ENCODE measurements at regions not wholly inside any gene's neighbourhood (a gene's known extent, or its start where the extent isn't known, plus 50 kb on each side); places are given as distances from the start of the nearest gene placed in this dataset.

DNA sequence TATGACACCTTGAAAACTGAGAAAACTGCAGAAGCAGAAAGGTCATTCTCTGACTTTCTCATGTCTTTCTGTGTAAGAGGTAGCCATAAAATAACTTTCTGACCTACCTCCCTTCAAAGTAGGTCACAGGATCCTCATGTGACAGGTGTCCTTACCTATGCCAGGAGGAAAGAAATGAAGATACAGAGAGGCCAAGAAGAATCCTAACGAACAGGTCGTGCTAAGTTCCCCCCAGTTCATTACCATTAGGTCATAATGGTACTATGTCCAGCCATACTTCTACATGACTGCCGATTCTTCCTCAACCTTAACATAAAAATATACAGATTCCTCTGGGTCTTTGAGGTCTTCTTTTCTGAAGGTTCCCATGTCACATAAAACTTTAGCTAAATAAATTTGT, 118.6 kb downstream of the FOXB1 start:
- DNase-seq (no peak), ATAC-seq (ENCODE audit: insufficient read depth, low FRiP score) (no peak)
- TF ChIP-seq CTCF (IDR thresholded peaks at IDR 0.05; ENCODE audit: control extremely low read depth, extremely low read depth) = no peak
- 98 to 99% methylated on average over 3 of the region's 3 CpGs for WGBS, 2 donors
- Histone ChIP-seq H3K4me1 (ENCODE audit: control insufficient read depth in 5 of 5, insufficient read depth in 5 of 5, low read length in 5 of 5) (peaks cover 0 to 4% (median 0%) of the 10 kb centered on the region in 5 donors), H3K27me3 (ENCODE audit: control insufficient read depth in 3 of 3, insufficient read depth in 3 of 3, low read length in 2 of 3) (peaks cover 0 to 23% (median 17%) of the 10 kb centered on the region in 3 donors), H3K36me3 (ENCODE audit: control insufficient read depth in 4 of 4, insufficient read depth in 4 of 4, low read length in 4 of 4) (no peaks in the 10 kb centered on the region), H3K4me3 (no peak overlapping the region), H3K9me3 (ENCODE audit: control insufficient read depth in 4 of 4, insufficient read depth in 3 of 4, low read length in 3 of 4) (no peaks in the 10 kb centered on the region), H3K9ac (ENCODE audit: insufficient read depth in 1 of 2, low read length in 2 of 2) (no peak overlapping the region), H3K27ac (ENCODE audit: low read depth in 1 of 2, low read length in 1 of 2) (no peak overlapping the region)

GRCh38 chr15:60124460-60125070, 120.5 kb downstream of the FOXB1 start:
- no peak for ATAC-seq (ENCODE audit: insufficient read depth, low FRiP score)
- 69 to 70% methylated on average over 6 of the region's 6 CpGs for WGBS, 2 donors
- Histone ChIP-seq H3K27me3 (ENCODE audit: control insufficient read depth in 3 of 3, insufficient read depth in 3 of 3, low read length in 2 of 3) (peaks cover 0 to 12% (median 0%) of the 10 kb centered on the region in 3 donors), H3K9me3 (ENCODE audit: control insufficient read depth in 4 of 4, insufficient read depth in 3 of 4, low read length in 3 of 4) (no peaks in the 10 kb centered on the region), H3K9ac (ENCODE audit: insufficient read depth in 1 of 2, low read length in 2 of 2) (no peak overlapping the region), H3K4me3 (no peak overlapping the region), H3K4me1 (ENCODE audit: control insufficient read depth in 5 of 5, insufficient read depth in 5 of 5, low read length in 5 of 5) (peaks cover 0 to 10% (median 0%) of the 10 kb centered on the region in 5 donors), H3K36me3 (ENCODE audit: control insufficient read depth in 4 of 4, insufficient read depth in 4 of 4, low read length in 4 of 4) (no peaks in the 10 kb centered on the region), H3K27ac (ENCODE audit: low read depth in 1 of 2, low read length in 1 of 2) (no peak overlapping the region)
- no peak for DNase-seq
- no peak for TF ChIP-seq CTCF (IDR thresholded peaks at IDR 0.05; ENCODE audit: control extremely low read depth, extremely low read depth)

DNA sequence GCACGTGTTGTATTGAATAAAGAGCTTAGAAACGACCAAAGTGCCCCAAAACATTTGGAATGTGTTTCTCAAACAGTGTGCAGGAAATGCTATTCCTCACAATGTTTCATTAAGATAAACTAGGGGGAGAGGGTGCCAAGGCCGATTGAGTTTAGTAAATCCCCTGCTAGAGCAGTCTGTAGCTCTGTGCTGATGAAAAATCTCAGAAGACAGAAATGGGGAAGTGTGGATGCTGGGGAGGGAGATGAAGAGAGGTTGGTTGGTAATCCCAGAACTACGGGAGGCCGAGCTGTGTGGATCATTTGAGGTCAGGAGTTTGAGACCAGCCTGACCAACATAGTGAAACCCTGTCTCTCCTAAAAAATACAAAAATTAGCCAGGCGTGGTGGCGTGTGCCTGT, 121.2 kb downstream of the FOXB1 start:
- no peak overlapping the region for H3K9ac ChIP-seq (ENCODE audit: insufficient read depth in 1 of 2, low read length in 2 of 2)
- H3K4me3 ChIP-seq = no peak overlapping the region
- no peak overlapping the region for H3K27ac ChIP-seq (ENCODE audit: low read depth in 1 of 2, low read length in 1 of 2)
- WGBS, 2 donors = 70 to 80% methylated on average over 7 of the region's 7 CpGs
- ATAC-seq (ENCODE audit: insufficient read depth, low FRiP score) (no peak), DNase-seq (no peak)
- H3K27me3 ChIP-seq (ENCODE audit: control insufficient read depth in 3 of 3, insufficient read depth in 3 of 3, low read length in 2 of 3) = peaks cover 0 to 5% (median 0%) of the 10 kb centered on the region in 3 donors
- no peak for TF ChIP-seq CTCF (IDR thresholded peaks at IDR 0.05; ENCODE audit: control extremely low read depth, extremely low read depth)
- H3K9me3 ChIP-seq (ENCODE audit: control insufficient read depth in 4 of 4, insufficient read depth in 3 of 4, low read length in 3 of 4) = no peaks in the 10 kb centered on the region
- H3K36me3 ChIP-seq (ENCODE audit: control insufficient read depth in 4 of 4, insufficient read depth in 4 of 4, low read length in 4 of 4) = no peaks in the 10 kb centered on the region
- peaks cover 0 to 10% (median 0%) of the 10 kb centered on the region in 5 donors for H3K4me1 ChIP-seq (ENCODE audit: control insufficient read depth in 5 of 5, insufficient read depth in 5 of 5, low read length in 5 of 5)

DNA sequence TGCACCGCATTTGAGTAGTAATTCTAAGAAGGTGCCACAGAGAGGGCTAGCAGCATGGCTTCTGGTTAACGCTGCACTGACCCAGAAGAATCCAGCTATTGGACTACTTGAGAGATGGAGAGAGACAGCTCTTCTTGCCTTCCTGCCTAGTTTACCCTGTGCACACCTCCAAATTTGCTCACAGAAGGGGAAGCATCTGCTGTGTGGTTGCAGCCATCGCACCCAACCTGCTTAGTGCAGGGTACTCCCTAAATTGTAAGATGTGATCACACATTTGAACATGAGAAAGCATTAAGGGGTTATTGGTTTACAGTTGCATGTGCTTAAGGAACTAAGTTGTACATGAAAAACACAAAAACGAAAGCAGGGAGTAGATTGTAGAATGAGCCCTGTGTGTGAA, 122.1 kb downstream of the FOXB1 start:
- ATAC-seq (ENCODE audit: insufficient read depth, low FRiP score) = no peak
- Histone ChIP-seq H3K27ac (ENCODE audit: low read depth in 1 of 2, low read length in 1 of 2) (no peak overlapping the region), H3K4me3 (no peak overlapping the region), H3K36me3 (ENCODE audit: control insufficient read depth in 4 of 4, insufficient read depth in 4 of 4, low read length in 4 of 4) (no peaks in the 10 kb centered on the region), H3K4me1 (ENCODE audit: control insufficient read depth in 5 of 5, insufficient read depth in 5 of 5, low read length in 5 of 5) (peaks cover 0 to 10% (median 0%) of the 10 kb centered on the region in 5 donors), H3K27me3 (ENCODE audit: control insufficient read depth in 3 of 3, insufficient read depth in 3 of 3, low read length in 2 of 3) (no peaks in the 10 kb centered on the region), H3K9me3 (ENCODE audit: control insufficient read depth in 4 of 4, insufficient read depth in 3 of 4, low read length in 3 of 4) (no peaks in the 10 kb centered on the region), H3K9ac (ENCODE audit: insufficient read depth in 1 of 2, low read length in 2 of 2) (no peak overlapping the region)
- TF ChIP-seq CTCF (IDR thresholded peaks at IDR 0.05; ENCODE audit: control extremely low read depth, extremely low read depth) = no peak
- DNase-seq = no peak
- 84 to 91% methylated on average over 4 of the region's 4 CpGs for WGBS, 2 donors

All from lung (tissue), 11 donors.